KMS-11 (cell line): ENCODE measurements at regions not wholly inside any gene's neighbourhood (a gene's known extent, or its start where the extent isn't known, plus 50 kb on each side); places are given as distances from the start of the nearest gene placed in this dataset.

Experiments
- H2AFZ ChIP-seq: fragments of 200-600 bp; sonication (generic); 2 replicates; pipeline ENCODE4 v1.6.1; 2016; ENCODE audit warnings: antibody characterized with exemption, mixed run types, low read depth
- H3K27ac ChIP-seq: fragments of 200-600 bp; sonication (generic); 2 replicates; pipeline ENCODE4 v1.6.1; 2016; ENCODE audit warnings: mild to moderate bottlenecking, mixed run types
- H3K27me3 ChIP-seq: fragments of 200-600 bp; sonication (generic); 2 replicates; pipeline ENCODE4 v1.6.1; 2017; ENCODE audit warnings: mild to moderate bottlenecking, low read depth, mixed run types, moderate library complexity; ENCODE audit not compliant: insufficient read depth
- H3K36me3 ChIP-seq: fragments of 200-600 bp; sonication (generic); 2 replicates; pipeline ENCODE4 v1.6.1; 2017; ENCODE audit warnings: mild to moderate bottlenecking, mixed run types; ENCODE audit not compliant: insufficient read depth
- H3K4me1 ChIP-seq: fragments of 200-600 bp; sonication (generic); 2 replicates; pipeline ENCODE4 v1.6.1; 2016; ENCODE audit warnings: mild to moderate bottlenecking, low read depth, mixed run types; ENCODE audit not compliant: poor library complexity, severe bottlenecking
- H3K4me2 ChIP-seq: fragments of 200-600 bp; sonication (generic); 2 replicates; pipeline ENCODE4 v1.7.0; 2016; ENCODE audit warnings: mild to moderate bottlenecking, mixed run types
- H3K4me3 ChIP-seq: fragments of 200-600 bp; sonication (generic); IDR thresholded peaks from 2 replicates; pipeline ENCODE4 v1.6.1; 2017; ENCODE audit warnings: low read depth, low read length, mixed read lengths; ENCODE audit not compliant: insufficient read depth
- H3K79me2 ChIP-seq: fragments of 200-600 bp; sonication (generic); 2 replicates; pipeline ENCODE4 v1.6.1; 2016; ENCODE audit warnings: low read depth, mixed run types; ENCODE audit not compliant: insufficient read depth
- H3K9ac ChIP-seq: fragments of 200-600 bp; sonication (generic); 2 replicates; pipeline ENCODE4 v1.6.1; 2016; ENCODE audit warnings: mild to moderate bottlenecking, mixed run types
- H4K20me1 ChIP-seq: fragments of 200-600 bp; sonication (generic); 2 replicates; pipeline ENCODE4 v1.6.1; 2016; ENCODE audit warnings: mild to moderate bottlenecking, mixed run types; ENCODE audit not compliant: insufficient read depth
- CTCF ChIP-seq: fragments of 200-600 bp; sonication (generic); conservative IDR thresholded peaks from 2 replicates; pipeline ENCODE4 v1.6.1; 2017; ENCODE audit warnings: low read depth, mild to moderate bottlenecking, antibody characterized with exemption, low read length, moderate library complexity, mixed read lengths

GRCh38 chr11:70625582-70626518, 227.5 kb downstream of the CTTN start:
- TF ChIP-seq CTCF = no peak
- Histone ChIP-seq H3K27me3 (no peaks in the 10 kb centered on the region), H3K36me3 (no peaks in the 10 kb centered on the region)

GRCh38 chr11:70627219-70627618, 228.9 kb downstream of the CTTN start:
- no peak for TF ChIP-seq CTCF
- H3K9ac ChIP-seq = no peak overlapping the region
- H4K20me1 ChIP-seq = no peaks in the 10 kb centered on the region
- no peaks in the 10 kb centered on the region for H3K79me2 ChIP-seq
- no peak overlapping the region for H3K27ac ChIP-seq
- H3K4me1 ChIP-seq = no peaks in the 10 kb centered on the region
- no peak overlapping the region for H3K4me3 ChIP-seq
- H3K27me3 ChIP-seq = no peaks in the 10 kb centered on the region
- H3K4me2 ChIP-seq = no peak overlapping the region
- H2AFZ ChIP-seq = no peak overlapping the region
- no peaks in the 10 kb centered on the region for H3K36me3 ChIP-seq

More at GRCh38 chr11:70625582-70626518, 227.5 kb downstream of the CTTN start:
- H3K9ac ChIP-seq = no peak overlapping the region
- no peaks in the 10 kb centered on the region for H3K4me1 ChIP-seq
- H3K79me2 ChIP-seq = no peaks in the 10 kb centered on the region
- no peak overlapping the region for H2AFZ ChIP-seq
- no peak overlapping the region for H3K27ac ChIP-seq
- H3K4me3 ChIP-seq = no peak overlapping the region
- H3K4me2 ChIP-seq = no peak overlapping the region
- no peaks in the 10 kb centered on the region for H4K20me1 ChIP-seq

- TF ChIP-seq CTCF = no peak
- H4K20me1 ChIP-seq = no peaks in the 10 kb centered on the region
- H3K4me2 ChIP-seq = no peak overlapping the region
- H3K4me3 ChIP-seq = no peak overlapping the region
- no peaks in the 10 kb centered on the region for H3K79me2 ChIP-seq
- H3K4me1 ChIP-seq = no peaks in the 10 kb centered on the region
- no peak overlapping the region for H3K9ac ChIP-seq
- no peaks in the 10 kb centered on the region for H3K36me3 ChIP-seq
- no peak overlapping the region for H2AFZ ChIP-seq
- H3K27ac ChIP-seq = no peak overlapping the region
- no peaks in the 10 kb centered on the region for H3K27me3 ChIP-seq
These were observed 230.0 kb downstream of the CTTN start for GRCh38 chr11:70628176-70628854.

- Histone ChIP-seq H3K4me2 (no peak overlapping the region), H3K4me3 (no peak overlapping the region), H3K9ac (no peak overlapping the region), H3K79me2 (no peaks in the 10 kb centered on the region), H3K4me1 (no peaks in the 10 kb centered on the region), H4K20me1 (no peaks in the 10 kb centered on the region), H3K27ac (no peak overlapping the region), H3K27me3 (no peaks in the 10 kb centered on the region), H2AFZ (no peak overlapping the region), H3K36me3 (no peaks in the 10 kb centered on the region)
- TF ChIP-seq CTCF = no peak
These were observed 230.8 kb downstream of the CTTN start for GRCh38 chr11:70628855-70629844.
